HG03103 (cell line): ENCODE measurements at regions not wholly inside any gene's neighbourhood (a gene's known extent, or its start where the extent isn't known, plus 50 kb on each side); places are given as distances from the start of the nearest gene placed in this dataset.
"Not testable (repeated sequence)": the region's sequence is repeated elsewhere in the genome, so short reads cannot be mapped to it uniquely, and the experiment has no call there.

Experiments
- ATAC-seq: cut with Tn5 transposase; IDR thresholded peaks from one replicate; pipeline ENCODE4 v1.9.1; 2021; ENCODE audit warnings: low read depth; ENCODE audit not compliant: unreplicated experiment

DNA sequence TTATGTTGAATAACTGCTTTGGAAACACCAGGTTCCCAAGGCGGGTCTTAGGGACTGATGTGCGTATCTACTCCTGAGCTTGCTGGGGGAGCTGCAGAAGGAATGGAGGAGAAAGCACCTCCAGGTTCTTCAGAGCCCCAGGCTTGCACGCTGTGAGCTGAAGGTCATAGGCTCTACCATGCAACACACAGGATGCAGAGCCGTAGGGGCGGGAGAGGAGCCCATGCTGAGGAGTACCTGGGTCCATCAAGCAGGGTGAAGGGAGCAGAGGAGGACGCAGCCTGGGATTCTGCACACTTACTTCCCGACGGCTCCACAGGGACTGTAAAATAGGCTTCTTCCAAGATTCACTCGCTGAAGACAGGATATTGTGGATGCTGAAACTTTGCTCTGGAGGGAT lies 426.5 kb upstream of the FRG1 start:
- ATAC-seq, result no peak

DNA sequence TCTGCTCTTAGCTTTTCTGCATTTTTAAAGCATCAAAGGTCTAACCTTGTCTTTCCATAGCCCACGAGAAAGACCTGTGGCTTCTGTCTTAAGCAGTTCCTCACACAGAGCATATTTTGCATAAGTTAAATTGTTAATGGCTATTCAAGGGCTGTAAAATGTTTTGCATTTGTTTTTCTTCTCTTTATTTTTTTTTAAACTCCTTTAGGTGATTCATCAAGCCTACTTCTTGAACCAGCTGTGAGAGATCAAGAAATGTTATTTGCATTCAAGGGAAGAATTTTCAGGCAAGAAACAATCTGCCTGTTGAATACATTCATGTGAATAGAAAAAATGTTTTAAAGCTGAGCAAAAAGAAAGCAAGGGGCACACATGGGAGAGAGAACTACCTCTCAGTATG lies 423.8 kb upstream of the FRG1 start:
- no peak for ATAC-seq

DNA sequence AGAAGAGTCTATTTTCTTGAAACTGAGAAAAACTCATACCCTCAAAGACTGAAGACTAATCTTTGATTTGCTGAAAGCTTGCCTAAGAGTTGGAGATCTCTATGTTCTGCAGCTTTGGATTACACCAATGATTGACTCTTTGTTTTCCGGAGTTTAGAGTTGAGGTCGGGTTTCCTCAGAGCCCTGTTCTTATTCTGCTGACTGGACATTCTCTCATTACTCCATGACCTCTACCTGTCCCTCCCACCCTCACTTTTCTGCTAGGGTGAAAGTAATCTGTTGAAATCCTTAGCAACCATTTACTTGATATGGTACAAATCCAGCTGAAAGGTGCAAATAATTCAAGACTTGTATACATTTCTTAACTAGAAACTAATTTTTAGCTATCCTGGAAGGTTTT lies 421.5 kb upstream of the FRG1 start:
- no peak for ATAC-seq

DNA sequence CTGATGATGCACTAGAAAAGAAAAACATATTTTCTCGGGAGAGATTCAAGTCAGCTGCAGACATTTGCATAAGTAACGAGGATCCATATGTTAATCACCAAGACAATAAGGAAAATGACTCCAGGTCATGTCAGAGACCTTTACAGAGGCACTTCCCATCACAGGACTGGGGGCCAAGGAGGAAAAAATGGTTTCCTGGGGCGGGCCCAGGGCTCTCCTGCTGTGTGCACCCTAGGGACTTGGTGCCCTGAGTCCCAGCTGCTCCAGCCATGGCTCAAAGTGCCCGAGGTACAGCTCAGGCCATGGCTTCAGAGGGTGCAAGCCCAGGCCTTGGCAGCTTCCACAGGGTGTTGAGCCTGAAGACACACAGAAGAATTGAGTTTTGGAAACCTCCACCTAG lies 415.4 kb upstream of the FRG1 start:
- ATAC-seq, result no peak

DNA sequence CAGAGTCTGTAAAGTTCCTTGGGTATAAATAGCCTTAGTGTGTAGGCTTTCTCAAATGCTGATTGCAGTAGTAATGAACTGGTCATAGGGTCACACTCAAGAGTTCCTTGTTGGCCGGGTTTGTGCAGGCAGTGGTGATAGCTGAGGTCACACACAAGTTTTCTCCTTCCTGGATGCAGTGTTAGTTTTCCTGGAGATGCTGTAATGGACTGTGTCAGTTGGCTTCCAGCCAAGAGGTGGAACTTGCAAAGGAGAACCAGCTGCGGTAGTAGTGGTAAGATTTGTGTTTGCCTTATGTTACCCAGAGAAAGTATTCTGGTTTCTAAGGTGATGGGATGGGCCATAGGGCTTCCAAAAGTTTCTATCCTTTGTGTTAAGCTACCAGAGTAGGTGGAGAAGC lies 409.8 kb upstream of the FRG1 start:
- ATAC-seq, result no peak

DNA sequence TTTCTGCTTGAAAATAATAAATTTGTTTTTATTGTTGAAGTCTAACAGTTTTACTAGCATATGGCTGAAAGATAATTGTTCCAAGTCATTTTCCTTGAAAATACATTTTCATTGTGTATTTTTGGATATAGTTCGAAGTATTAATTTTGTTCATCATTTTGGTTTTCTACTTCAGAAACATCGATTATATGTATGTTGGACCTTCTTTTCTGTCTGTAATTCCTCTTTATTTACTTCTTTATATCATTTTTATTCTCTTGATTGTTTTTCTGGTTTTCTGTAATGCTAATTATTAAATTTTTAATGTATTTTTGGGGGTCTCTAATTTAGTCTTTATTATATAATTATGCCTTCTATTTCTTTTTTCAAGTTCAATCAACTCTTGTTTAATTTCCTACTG lies 407.1 kb upstream of the FRG1 start:
- ATAC-seq, result no peak

DNA sequence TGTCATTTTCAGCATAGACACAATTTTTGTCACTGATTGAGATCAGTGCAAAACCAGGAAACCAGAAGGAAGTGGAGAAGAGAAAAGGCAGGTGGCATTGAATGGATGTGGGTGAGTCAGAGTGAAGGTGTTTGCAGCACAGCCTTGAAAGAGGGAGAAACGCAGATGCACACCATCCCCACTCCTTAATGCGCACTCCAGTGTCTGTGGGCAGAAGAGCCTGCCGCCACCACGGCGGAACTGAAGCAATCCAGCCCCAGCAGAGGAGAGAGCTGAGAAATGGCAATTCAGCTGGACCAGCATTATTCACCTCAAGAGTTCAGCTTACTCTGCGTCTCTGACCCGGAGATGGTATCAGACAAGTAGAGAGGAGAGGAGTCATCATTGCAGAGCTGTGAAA lies 393.1 kb upstream of the FRG1 start:
- ATAC-seq, result no peak

DNA sequence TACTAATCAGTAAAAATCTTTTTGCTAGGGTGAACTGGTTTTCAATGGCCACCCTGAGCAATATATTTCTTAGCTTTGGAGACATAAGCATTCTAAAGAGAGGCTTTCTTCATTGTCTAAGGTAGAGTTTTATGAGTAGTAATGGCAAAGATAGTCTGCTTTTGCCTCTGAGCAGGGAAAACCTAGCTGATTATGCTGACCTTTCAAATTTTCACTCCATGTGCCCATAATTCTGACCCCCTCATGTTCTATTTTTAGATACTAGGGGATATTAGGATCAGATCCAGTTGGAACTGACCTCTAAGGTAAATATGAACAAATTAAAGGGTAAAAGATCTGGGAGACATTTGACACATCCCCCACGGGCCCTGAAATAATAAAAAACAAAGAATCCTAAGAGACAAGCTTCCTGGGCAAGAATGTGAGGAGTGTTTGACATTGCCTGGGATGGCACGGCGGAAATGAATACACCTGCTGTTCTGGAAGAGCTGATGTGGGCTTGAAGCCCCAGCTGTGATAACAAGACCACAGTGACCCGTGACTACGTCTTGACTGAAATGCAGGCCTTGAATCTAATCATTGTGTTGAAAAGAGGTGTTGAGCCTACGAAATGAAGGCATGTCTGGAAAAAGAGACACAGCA lies 392.1 kb upstream of the FRG1 start:
- no peak for ATAC-seq

DNA sequence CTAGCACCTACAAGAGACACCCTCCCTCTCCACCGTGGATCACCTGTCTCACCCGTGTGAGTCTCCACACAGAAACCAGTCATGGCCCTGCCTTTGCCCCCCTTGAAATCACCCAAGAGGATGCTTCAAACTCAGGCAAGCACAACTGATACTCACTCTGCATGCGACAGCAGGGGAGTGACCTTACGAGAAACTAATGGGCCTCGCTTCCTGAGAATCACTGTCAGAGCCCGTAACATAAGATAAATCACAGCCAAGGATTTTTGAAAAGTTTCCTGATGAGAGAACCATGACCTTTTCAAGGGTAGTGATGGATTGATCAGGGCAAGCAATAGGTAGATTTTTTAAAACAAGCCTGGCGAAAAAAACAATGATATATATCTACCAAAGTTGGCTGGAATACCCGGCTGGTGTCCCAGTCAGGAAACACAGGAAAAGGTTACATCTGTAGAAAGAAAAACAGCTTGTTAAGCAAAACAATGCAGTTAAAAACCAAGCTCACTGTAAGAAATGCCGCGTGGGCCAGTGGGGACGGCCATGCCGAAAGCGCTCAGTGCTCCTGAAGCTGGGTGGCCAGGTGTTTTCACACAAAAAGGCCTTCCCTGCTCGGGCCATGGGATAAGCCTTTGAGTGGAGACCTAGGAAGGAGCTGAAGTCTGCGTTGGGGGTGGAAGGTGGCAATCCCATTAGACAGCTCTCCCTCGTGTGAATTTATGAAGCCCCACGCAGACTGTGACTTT lies 388.6 kb upstream of the FRG1 start:
- not testable (repeated sequence) for ATAC-seq

DNA sequence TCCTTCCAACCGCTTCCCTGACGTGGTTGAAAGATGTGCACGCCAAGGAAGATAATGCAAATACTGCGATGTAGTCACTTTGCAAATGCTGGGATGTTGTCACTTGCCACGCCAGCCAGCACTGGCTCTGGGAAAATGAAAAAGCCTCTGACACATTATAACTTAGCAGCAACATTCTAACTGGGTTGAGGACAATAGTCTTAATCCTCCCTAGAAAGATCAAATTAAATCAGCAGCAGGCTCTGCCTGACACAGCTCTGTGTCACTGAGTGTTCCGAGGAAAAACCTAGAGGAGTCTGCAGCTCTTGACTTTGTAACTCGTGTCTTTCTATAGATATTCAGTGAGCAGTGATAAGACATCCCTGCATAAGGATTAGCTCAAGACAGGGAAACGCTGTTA lies 380.1 kb upstream of the FRG1 start:
- ATAC-seq, result not testable (repeated sequence)

DNA sequence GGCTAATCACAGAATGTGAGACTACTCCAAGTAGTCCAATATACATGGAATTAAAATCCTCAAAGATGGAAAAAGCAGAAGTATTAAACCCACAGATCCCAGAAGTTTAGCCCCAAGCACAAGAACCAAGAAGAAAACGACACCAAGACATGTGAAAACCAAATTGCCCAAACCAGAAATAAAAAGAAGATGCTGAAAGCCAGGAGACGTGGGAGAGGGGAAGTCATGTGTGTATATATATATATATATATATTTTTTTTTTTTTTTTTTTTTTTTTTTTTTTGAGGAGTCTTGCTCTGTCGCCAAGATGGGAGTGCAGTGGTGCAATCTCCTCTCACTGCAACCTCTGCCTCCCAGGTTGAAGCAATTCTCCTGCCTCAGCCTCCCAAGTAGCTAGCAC lies 376.9 kb upstream of the FRG1 start:
- ATAC-seq, result not testable (repeated sequence)

DNA sequence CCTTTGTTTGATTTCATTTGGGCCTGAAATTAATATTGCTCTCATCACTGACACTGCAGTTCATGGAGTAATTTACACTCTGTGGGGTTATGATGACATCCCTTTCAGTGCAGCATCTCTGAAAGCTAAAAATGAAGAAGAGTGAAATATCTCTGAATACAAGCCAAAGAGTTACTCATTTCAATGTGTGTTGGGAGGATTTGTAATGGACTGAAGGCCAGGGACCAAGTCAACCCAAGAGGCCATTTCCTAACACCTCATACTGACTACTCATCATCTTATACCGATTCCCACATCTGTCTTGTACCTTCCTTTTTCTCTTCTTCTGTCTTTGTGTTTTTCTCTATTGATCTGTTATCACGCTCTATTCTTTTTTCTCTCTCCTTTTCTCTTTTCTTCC lies 374.4 kb upstream of the FRG1 start:
- not testable (repeated sequence) for ATAC-seq

DNA sequence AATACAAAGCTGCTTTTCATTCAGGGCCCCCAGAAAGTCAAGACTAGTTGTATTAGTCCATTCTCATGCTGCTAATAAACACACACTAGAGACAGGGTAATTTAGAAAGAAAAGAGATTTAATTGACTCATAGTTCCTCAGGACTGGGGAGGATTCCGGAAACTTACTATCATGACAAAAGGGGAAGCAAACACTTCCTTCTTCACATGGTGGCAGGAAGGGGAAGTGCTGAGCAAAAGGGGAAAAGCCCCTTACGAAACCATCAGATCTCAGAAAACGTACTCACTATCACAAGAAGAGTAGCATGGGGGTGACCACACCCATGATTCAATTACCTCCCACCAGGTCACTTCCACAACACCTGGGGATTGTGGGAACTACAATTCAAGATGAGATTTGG lies 373.8 kb upstream of the FRG1 start:
- not testable (repeated sequence) for ATAC-seq

DNA sequence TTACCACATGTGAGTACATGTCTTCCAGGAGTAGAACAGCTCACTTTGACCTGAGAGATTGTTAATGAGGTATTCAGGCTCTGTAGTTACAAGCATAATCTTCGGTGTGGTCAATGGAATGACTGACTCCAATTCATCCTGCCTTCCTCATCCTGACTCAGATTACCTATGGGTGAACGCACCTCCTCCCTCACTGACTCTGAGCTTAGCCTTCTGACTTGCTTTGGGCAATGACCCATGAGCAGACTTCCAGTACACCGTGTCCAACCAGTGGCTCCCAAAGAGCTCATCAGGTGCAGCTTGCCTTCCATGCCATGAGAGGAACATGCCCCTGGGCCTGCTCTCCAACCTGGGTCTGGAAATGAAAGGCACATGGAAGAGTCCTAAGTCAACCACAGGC lies 361.0 kb upstream of the FRG1 start:
- not testable (repeated sequence) for ATAC-seq

DNA sequence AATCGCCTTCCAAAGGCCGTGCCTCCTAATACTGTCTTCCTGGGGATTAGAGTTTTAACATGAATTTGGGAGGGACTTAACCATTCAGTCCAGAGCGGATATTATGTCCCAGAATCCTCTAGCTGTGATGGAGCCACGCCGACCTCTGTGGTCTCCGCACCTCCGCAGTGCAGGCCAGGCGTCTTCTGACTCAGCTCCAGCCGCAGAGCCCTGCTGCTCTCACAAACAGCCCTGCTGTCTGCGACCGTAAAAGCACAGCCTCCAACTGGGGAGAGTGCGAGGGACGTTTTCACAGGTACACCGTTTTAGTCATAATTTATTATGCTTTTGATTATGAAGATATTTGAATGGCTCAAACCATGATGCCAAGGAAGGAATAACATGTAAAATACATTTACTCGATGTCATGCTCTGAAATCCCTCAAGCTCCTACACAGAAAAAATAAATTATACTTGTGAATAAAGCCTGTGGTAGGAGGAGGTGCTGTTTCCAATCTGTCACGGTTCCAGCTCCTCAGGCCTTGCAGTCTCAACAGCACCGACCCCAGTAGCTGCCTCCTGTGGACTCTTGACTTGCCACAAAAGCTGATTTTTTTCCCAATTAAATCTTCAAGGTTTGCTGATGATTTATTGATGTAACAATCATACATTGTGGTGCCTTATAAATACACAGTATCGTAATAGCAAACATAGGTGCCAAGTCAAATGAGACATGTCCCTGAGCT lies 353.6 kb upstream of the FRG1 start:
- ATAC-seq, result not testable (repeated sequence)

DNA sequence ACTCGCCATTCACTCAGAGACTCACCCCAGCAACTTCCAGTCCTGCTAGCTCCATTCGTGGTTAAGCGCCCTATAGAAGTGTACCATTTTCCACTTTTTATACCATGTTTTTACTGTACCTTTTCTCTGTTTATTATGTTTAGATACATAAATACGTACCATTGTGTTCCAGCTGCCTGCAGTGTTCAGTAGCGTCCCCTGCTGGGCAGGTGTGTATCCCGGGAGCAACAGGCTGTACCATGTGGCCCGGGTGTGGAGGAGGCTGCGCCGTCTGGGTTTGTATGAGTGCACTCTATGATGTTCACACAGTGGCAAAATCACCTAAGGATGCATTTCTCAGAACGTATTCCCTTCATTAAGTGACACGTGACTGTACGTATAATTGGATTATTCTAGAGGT lies 351.5 kb upstream of the FRG1 start:
- not testable (repeated sequence) for ATAC-seq

DNA sequence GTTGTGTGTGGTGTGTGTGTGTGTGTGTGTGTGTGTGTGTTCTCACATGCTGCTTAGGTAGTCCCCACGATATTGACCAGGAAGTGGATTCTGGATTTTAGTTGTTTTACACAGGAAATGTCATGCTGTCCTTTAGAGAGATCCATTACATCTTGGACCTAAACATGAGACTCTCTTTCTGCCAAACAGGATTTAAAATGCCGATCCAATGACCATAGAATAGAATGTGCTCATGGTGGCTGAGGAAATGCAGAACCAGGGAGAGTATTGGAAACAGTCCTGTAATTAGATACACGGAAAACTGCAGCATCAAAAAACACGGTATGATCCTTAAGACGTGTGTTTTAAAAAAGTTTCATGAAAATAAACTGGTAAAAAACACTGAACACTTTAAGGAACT lies 347.8 kb upstream of the FRG1 start:
- no peak for ATAC-seq

DNA sequence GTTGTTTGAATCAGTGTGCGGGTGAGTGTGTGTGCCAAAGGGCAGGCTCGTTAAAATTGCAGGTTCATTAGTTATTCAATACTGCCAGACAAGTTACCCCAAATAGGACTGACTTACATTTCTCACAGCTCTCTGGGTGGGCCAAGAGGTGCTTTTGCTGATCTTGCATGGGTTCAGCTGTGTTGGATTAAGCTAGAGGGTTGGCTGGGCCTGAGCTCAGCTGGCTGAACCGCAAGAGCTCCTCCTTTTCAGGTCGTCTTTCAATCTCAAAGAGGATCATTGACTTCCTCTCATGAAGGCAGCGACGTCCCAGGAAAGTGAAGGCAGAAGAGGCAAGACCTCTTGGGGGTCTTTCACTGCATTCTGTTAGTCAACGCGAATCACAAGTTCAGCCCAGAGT lies 343.3 kb upstream of the FRG1 start:
- ATAC-seq, result no peak

DNA sequence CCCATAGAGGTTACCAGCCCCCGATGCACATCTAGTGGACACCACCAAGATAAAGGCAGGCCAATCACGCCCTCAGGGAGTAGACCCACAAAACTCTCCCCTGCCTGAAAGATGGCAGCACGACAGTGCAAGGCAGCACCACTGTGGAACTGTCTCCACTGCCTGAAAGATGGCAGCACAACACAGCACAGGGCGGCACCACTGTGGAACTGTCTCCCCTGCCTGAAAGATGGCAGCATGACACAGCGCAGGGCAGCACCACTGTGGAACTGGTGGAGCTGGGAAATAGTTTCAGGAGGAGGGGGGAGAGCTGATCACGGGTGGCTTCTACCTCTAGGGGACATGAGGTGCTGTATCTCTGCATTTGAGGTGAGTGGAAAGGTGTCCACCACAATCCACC lies 340.4 kb upstream of the FRG1 start:
- no peak for ATAC-seq

DNA sequence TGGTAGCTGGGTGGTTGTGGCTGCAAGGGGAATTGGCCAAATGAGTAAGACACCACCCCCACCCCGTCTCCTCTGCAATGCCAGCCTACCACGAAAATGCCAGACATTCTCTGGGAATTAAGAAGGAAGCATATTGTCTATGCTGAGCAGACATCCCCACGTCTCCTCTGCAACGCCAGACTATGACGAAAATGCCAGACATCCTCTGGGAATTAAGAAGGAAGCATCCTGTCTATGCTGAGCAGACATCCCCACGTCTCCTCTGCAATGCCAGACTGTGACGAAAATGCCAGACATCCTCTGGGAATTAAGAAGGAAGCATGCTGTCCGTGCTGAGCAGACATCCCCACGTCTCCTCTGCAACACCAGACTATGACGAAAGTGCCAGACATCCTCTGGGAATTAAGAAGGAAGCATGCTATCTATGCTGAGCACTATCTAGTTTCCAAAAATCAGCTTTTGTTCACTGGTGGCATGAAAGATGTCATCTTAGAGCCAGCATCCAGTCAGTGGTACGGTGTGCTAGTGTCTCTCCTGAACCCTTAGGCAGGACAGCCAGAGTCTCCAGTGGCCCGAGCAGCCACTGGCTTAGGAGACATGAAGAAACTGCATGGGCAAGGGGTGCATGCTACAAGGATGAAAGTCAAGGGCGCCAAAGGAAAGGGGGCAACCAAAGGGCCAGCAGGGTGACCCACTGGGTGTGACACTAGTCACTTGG lies 339.8 kb upstream of the FRG1 start:
- ATAC-seq, result no peak

DNA sequence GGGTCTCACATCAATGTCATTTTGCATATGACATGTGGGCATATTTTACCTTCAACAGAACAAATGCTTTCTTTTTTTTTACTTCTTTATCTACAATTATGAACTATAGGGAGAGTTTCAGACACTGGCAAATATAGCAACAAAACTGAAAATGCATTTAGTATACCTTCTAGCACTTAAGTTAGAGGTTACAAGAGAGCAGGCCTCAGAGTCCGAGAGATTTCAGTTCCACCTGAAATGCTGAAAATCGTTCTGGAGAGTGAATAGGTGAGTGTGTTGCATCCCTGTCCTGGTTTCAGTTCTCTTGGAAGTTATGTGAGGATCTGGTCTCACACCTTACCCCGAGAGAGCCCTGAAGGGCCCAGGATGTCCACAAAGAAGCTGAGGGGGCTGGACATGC lies 337.8 kb upstream of the FRG1 start:
- not testable (repeated sequence) for ATAC-seq
